DOHH2 (cell line): ENCODE measurements at regions not wholly inside any gene's neighbourhood (a gene's known extent, or its start where the extent isn't known, plus 50 kb on each side); places are given as distances from the start of the nearest gene placed in this dataset.

Source experiments
- H3F3A ChIP-seq: fragments of 200-600 bp; sonication (generic), shearing (Covaris generic); 2 replicates; pipeline ENCODE4 v1.6.0; 2016; ENCODE audit warnings: antibody characterized with exemption, mild to moderate bottlenecking; ENCODE audit not compliant: control insufficient read depth, insufficient read depth
- H3K27ac ChIP-seq: fragments of 200-600 bp; sonication (generic); 2 replicates; pipeline ENCODE4 v1.5.1; 2014; ENCODE audit warnings: low read depth, mild to moderate bottlenecking, low read length, moderate library complexity
- H3K27me3 ChIP-seq: fragments of 200-600 bp; sonication (generic); 2 replicates; pipeline ENCODE4 v1.6.1; 2014; ENCODE audit warnings: mild to moderate bottlenecking, low read length, mixed read lengths; ENCODE audit not compliant: control insufficient read depth
- H3K36me3 ChIP-seq: fragments of 200-600 bp; sonication (generic); 2 replicates; pipeline ENCODE4 v1.6.1; 2014; ENCODE audit warnings: mild to moderate bottlenecking, low read length, moderate library complexity, mixed read lengths; ENCODE audit not compliant: control insufficient read depth
- H3K4me1 ChIP-seq: fragments of 200-600 bp; sonication (generic); 2 replicates; pipeline ENCODE4 v1.6.1; 2014; ENCODE audit warnings: mild to moderate bottlenecking, low read length, mixed read lengths; ENCODE audit not compliant: control insufficient read depth
- H3K4me2 ChIP-seq: fragments of 200-600 bp; sonication (generic); 2 replicates; pipeline ENCODE4 v1.6.0; 2014; ENCODE audit warnings: mild to moderate bottlenecking, low read length, moderate library complexity
- H3K4me3 ChIP-seq: fragments of 200-600 bp; sonication (generic); 2 replicates; pipeline ENCODE4 v1.5.1; 2014; ENCODE audit warnings: mild to moderate bottlenecking, low read length, mixed read lengths
- H3K79me2 ChIP-seq: fragments of 200-600 bp; sonication (generic); 2 replicates; pipeline ENCODE4 v1.6.1; 2014; ENCODE audit warnings: mild to moderate bottlenecking, low read length, mixed read lengths; ENCODE audit not compliant: control insufficient read depth
- H3K9me2 ChIP-seq: fragments of 200-600 bp; sonication (generic); replicated peaks from 2 replicates; pipeline ENCODE4 v1.6.1; 2014; ENCODE audit warnings: mild to moderate bottlenecking, low read length, mixed read lengths; ENCODE audit not compliant: control insufficient read depth
- H3K9me3 ChIP-seq: fragments of 200-600 bp; sonication (generic); 2 replicates; pipeline ENCODE4 v1.6.1; 2014; ENCODE audit warnings: antibody characterized with exemption, low read length, mixed read lengths; ENCODE audit not compliant: control insufficient read depth, insufficient read depth
- H4K20me1 ChIP-seq: fragments of 200-600 bp; sonication (generic); 2 replicates; pipeline ENCODE4 v1.6.0; 2014; ENCODE audit warnings: low read depth, mild to moderate bottlenecking, antibody characterized with exemption, low read length, moderate library complexity; ENCODE audit not compliant: control insufficient read depth, insufficient read depth
- EZH2phosphoT487 ChIP-seq: fragments of 200-600 bp; sonication (generic); IDR thresholded peaks from 2 replicates; pipeline ENCODE4 v1.6.1; 2017; ENCODE audit warnings: borderline replicate concordance, mild to moderate bottlenecking, antibody characterized with exemption, low read length, moderate library complexity, mixed read lengths
- TF ChIP-seq, protein P1 (sequence below): fragments of 200-600 bp; sonication (generic); IDR thresholded peaks from one replicate; pipeline ENCODE4 v1.5.1; 2014; ENCODE audit warnings: antibody characterized with exemption, mild to moderate bottlenecking, low read depth, low read length; ENCODE audit not compliant: poor library complexity, severe bottlenecking

DNA sequence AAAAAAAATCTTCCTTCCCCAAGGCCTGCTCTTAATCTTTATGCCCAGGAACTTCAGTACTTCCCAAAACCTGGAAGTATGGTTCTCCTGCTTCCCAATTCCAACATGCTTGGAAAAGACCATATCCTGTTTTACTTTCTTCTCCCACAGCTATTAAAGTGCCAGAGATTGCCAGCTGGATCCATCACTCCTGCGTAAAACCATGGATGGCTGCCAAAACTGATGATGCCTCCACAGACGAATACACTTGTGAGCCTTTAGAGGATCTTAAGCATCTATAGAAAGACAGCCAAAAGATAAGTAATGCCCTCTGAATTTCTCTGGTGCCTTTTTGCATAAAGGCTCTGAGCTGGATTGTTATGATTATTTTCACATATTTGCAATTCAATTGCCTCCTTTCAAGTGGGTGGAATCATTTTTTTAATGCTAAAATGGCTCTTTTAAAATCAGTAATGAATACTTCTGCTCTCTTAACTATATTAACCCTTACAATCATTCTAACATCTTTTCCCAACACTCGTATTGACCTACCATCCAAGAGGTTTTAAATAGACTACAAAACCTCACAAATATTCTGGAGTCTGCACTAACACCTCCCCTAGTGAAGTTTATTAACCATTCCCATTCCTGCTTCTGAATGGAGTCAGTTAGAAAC, 1807.8 kb downstream of the BRINP3 start:
- Histone ChIP-seq H3K4me1 (no peaks in the 10 kb centered on the region), H3K9me3 (no peaks in the 10 kb centered on the region), H3K79me2 (no peaks in the 10 kb centered on the region), H3K9me2 (no peaks in the 10 kb centered on the region), H3F3A (no peaks in the 10 kb centered on the region), H3K27ac (no peak overlapping the region), H3K4me3 (no peak overlapping the region), H3K4me2 (no peak overlapping the region), H3K27me3 (no peaks in the 10 kb centered on the region), H3K36me3 (no peaks in the 10 kb centered on the region), H4K20me1 (no peaks in the 10 kb centered on the region)
- TF ChIP-seq EZH2phosphoT487 = no peak
- TF ChIP-seq, protein P1, sequence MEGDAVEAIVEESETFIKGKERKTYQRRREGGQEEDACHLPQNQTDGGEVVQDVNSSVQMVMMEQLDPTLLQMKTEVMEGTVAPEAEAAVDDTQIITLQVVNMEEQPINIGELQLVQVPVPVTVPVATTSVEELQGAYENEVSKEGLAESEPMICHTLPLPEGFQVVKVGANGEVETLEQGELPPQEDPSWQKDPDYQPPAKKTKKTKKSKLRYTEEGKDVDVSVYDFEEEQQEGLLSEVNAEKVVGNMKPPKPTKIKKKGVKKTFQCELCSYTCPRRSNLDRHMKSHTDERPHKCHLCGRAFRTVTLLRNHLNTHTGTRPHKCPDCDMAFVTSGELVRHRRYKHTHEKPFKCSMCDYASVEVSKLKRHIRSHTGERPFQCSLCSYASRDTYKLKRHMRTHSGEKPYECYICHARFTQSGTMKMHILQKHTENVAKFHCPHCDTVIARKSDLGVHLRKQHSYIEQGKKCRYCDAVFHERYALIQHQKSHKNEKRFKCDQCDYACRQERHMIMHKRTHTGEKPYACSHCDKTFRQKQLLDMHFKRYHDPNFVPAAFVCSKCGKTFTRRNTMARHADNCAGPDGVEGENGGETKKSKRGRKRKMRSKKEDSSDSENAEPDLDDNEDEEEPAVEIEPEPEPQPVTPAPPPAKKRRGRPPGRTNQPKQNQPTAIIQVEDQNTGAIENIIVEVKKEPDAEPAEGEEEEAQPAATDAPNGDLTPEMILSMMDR = no peak

DNA sequence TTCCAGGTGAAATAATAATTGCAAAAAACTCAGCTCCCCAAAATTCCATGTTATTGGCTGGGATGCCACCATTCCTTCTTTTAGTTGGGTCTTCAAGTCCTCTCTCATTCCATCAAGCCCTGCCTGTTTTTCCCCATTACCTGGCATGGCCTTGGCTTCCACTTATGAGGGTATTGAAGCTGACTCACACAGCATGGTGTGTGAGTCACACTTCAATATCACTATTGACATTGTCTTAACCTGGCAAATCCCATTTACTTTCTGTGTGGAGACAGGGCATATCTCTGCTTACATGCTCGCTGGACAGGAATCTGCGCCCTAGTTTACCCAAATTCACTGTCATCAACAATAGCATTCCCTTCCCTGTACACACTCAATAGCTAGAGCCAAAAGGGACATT, 1806.8 kb downstream of the BRINP3 start:
- no peaks in the 10 kb centered on the region for H3K9me3 ChIP-seq
- H3K4me3 ChIP-seq = no peak overlapping the region
- TF ChIP-seq EZH2phosphoT487 = no peak
- TF ChIP-seq, protein P1 = no peak
- no peaks in the 10 kb centered on the region for H3K9me2 ChIP-seq
- no peaks in the 10 kb centered on the region for H3K79me2 ChIP-seq
- H3K4me1 ChIP-seq = no peaks in the 10 kb centered on the region
- H3K27me3 ChIP-seq = no peaks in the 10 kb centered on the region
- H3K27ac ChIP-seq = no peak overlapping the region
- H4K20me1 ChIP-seq = no peaks in the 10 kb centered on the region
- H3K36me3 ChIP-seq = no peaks in the 10 kb centered on the region
- no peak overlapping the region for H3K4me2 ChIP-seq
- no peaks in the 10 kb centered on the region for H3F3A ChIP-seq

DNA sequence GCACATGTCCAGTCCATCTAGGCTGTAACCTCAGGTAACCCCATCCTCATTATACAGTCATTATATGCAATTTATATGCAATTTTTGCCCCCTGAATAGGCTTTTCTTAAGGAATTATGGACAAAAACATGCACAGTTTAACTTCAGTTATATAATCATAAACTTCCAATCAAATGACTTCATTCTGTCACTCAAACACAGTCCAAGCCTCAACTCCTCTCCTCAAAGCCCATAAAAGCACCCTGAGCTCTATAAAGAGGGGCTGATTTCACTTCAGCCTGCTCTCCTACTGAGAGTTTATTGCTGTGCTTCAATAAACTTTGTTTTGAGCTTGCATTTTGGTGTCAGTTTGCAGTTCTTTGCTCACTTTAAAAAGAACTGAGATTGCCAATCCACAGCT, 1805.5 kb downstream of the BRINP3 start:
- Histone ChIP-seq H4K20me1 (no peaks in the 10 kb centered on the region), H3K4me3 (no peak overlapping the region), H3K4me2 (no peak overlapping the region), H3K9me2 (no peaks in the 10 kb centered on the region), H3K27ac (no peak overlapping the region), H3K79me2 (no peaks in the 10 kb centered on the region), H3K4me1 (no peaks in the 10 kb centered on the region), H3K27me3 (no peaks in the 10 kb centered on the region), H3F3A (no peaks in the 10 kb centered on the region), H3K9me3 (no peaks in the 10 kb centered on the region), H3K36me3 (no peaks in the 10 kb centered on the region)
- no peak for TF ChIP-seq EZH2phosphoT487
- TF ChIP-seq, protein P1 = no peak
